Activated T-helper 17 cell treated with anti-CD3 and anti-CD28 coated beads, Interleukin-2, amount 50 U/mL, for 72 hours (primary cell): ENCODE measurements at regions not wholly inside any gene's neighbourhood (a gene's known extent, or its start where the extent isn't known, plus 50 kb on each side); places are given as distances from the start of the nearest gene placed in this dataset.

Source experiments
- ATAC-seq: fragments of 150-1000 bp; cut with Tn5 transposase; replicated peaks from 2 replicates; pipeline ENCODE4 v1.10.0; 2021; ENCODE audit warnings: mild to moderate bottlenecking, moderate library complexity
- H3K27ac Mint-ChIP-seq: one replicate; pipeline ENCODE4 v1.8.0; 2022; ENCODE audit warnings: mixed read lengths
- H3K27me3 Mint-ChIP-seq: one replicate; pipeline ENCODE4 v1.8.0; 2022; ENCODE audit warnings: mixed read lengths
- H3K36me3 Mint-ChIP-seq: one replicate; pipeline ENCODE4 v1.8.0; 2022; ENCODE audit warnings: low read depth, mild to moderate bottlenecking, mixed read lengths
- H3K4me1 Mint-ChIP-seq: one replicate; pipeline ENCODE4 v1.8.0; 2022; ENCODE audit warnings: mixed read lengths
- H3K4me3 Mint-ChIP-seq: one replicate; pipeline ENCODE4 v1.8.0; 2022; ENCODE audit warnings: mild to moderate bottlenecking, mixed read lengths
- H3K9me3 Mint-ChIP-seq: one replicate; pipeline ENCODE4 v1.8.0; 2022; ENCODE audit warnings: mixed read lengths

DNA sequence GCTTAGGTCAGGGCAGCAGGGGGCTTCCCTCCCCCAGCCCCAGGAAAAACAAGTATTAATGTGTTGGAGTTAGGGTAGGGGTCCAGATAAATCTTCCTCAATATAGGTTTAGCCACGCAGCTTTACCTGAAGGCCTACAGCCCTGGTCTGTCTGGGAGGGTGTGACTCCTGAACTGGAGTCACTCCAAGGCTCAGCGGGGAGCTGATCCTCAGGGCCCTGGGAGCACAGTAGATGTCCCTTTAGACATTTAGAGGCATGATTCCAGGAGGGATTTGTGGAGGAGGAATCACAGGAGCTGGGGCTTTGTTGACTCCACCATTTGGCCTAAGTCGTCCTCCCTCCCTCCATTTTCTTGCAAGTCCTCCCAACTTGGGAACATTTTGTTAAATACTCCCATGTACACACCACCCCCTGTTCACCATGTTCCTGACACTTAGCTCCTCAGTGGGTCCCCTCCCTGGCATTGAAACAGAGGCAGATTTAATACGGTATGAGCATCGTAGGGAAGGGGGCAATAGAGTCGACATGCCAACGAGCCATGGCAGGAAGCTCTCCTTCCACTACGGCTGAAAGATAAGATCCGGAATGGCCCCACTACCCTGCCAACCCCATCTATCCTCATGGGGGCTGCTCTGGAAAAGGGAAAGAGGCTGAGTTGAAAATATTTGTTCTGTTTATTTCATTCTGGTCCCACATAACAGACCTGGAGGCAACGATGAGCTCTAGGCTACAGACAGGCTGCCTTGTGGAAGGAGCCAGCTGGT is 69.0 kb upstream of the LARS2 start:
- no peak overlapping the region for H3K4me3 Mint-ChIP-seq
- H3K27me3 Mint-ChIP-seq = peaks cover 5% of the 10 kb centered on the region
- ATAC-seq = no peak
- no peaks in the 10 kb centered on the region for H3K36me3 Mint-ChIP-seq
- no peak overlapping the region for H3K27ac Mint-ChIP-seq
- no peaks in the 10 kb centered on the region for H3K4me1 Mint-ChIP-seq
- H3K9me3 Mint-ChIP-seq = no peaks in the 10 kb centered on the region

DNA sequence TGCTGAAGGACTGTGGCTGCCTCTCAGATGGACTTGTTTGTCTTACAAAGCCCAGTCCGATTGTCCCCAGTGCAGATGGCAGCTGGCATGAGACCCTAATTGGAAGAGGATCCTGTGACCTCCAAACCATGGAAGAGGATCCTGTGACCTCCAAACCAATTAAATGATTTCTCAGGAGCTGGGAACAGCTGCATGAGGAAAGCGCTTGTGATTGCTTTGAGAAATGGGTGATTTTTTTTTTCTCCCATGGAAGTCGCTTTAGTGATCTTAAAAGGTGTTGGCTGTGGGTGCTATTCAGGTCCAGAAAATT is 68.4 kb upstream of the LARS2 start:
- no peak overlapping the region for H3K27ac Mint-ChIP-seq
- H3K27me3 Mint-ChIP-seq = peaks cover 8% of the 10 kb centered on the region
- no peaks in the 10 kb centered on the region for H3K36me3 Mint-ChIP-seq
- H3K4me1 Mint-ChIP-seq = no peaks in the 10 kb centered on the region
- no peak overlapping the region for H3K4me3 Mint-ChIP-seq
- ATAC-seq = no peak
- H3K9me3 Mint-ChIP-seq = no peaks in the 10 kb centered on the region

DNA sequence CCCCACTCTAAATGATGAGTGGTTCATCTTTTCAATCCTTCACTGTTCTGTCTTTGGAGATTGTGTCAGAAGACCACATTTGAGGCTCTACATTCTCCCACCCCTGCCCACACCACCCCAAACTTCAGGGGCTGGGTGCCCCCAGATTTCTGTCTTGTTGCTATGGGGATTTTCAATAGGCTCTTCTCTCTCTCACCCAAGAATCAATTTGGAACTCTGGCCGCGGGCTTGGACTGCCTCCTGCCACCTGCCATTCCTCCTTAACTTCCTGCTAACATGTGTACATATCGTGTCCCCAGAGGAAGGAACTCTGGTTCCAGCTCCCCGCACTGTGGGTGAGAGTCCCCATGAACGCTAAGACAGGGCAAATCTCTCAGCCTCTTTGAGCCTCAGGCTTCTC is 67.4 kb upstream of the LARS2 start:
- Mint-ChIP-seq H3K4me3 (no peak overlapping the region), H3K9me3 (no peaks in the 10 kb centered on the region), H3K27me3 (peaks cover 14% of the 10 kb centered on the region), H3K36me3 (no peaks in the 10 kb centered on the region), H3K27ac (no peak overlapping the region), H3K4me1 (no peaks in the 10 kb centered on the region)
- ATAC-seq = no peak

DNA sequence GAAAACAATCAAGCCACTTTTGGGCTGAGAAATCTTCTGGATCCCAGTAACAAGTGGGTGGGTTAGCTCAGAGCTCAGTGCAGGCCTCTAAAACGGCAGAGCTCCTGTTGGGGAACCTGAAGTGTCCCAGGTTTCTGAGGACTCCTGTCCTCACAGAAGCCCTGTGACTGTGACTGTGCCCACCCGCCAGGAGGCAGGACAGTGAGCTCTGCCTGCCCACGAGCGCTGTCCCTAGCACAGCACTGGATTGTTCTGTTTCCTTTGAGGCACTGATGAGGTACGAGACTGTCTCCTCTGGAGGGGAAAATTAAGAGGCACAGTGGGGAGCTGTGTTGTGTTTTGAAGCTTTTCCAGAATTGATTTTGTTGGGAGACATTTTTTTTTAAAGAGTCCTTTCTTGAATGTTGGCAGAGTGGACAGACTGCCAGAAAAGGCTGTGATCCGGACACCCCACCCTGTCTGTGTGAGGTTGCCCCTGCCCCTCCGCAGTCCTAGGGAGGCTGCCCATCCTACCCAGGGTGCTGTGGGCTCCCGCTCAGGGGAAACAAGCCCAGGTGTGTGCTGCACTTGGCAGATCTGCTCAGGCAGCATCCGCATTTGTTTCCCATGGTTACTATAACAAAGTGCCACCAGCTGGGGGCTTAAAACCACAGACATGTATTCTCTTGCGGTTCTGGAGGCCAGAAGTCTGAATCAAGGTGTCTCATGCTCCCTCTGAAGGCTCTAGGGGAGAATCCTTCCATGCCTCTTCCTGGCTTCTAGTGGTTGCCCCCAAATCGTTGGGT is 66.6 kb upstream of the LARS2 start:
- ATAC-seq = no peak
- H3K27ac Mint-ChIP-seq = no peak overlapping the region
- H3K4me1 Mint-ChIP-seq = no peaks in the 10 kb centered on the region
- H3K4me3 Mint-ChIP-seq = no peak overlapping the region
- no peaks in the 10 kb centered on the region for H3K36me3 Mint-ChIP-seq
- peaks cover 20% of the 10 kb centered on the region for H3K27me3 Mint-ChIP-seq
- no peaks in the 10 kb centered on the region for H3K9me3 Mint-ChIP-seq

DNA sequence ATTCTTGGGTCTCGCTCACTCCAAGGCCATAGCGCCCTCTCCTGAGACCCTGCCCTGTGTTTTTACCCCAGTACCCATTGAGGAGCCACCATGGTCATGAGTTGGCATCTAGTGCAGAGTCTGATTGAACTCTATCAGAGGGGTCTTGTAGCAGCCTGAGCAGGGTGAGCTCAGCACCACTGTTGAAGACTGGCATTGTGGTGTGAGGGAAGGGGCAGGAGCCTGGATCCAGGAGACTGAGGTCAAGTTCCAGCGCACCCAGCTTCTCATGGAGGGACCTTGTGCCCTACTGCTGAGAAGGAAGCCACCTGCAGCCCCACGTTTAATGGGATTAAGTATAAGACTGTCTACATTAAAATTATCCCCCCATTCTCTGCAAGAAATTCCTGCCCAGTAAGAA is 65.8 kb upstream of the LARS2 start:
- ATAC-seq = no peak
- no peaks in the 10 kb centered on the region for H3K4me1 Mint-ChIP-seq

DNA sequence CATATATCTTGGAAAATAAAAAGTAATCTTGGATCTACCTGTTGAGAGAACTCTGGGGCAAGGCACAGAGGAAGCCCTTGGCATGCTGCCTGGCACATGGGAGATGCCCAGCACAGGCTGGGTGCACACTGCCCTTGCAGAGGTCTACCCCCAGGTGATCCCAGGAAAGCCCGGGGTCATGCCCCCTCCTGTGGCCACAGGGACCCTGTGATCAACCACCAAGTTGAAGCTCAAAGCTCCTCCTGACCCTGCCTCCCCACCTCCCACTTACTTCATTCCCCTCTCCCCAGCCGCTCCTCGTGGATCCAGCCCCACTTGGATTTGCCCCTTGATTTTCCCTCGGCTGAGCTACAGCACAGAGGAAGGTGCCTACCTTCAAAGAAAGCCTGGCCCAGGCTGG is 62.7 kb upstream of the LARS2 start:
- Mint-ChIP-seq H3K4me1 (no peaks in the 10 kb centered on the region), H3K27me3 (peaks cover 45% of the 10 kb centered on the region), H3K27ac (no peak overlapping the region), H3K4me3 (no peak overlapping the region), H3K36me3 (no peaks in the 10 kb centered on the region), H3K9me3 (no peaks in the 10 kb centered on the region)
- ATAC-seq = no peak

More for the DNA sequence above, 65.8 kb upstream of the LARS2 start:
- no peak overlapping the region for H3K4me3 Mint-ChIP-seq
- H3K36me3 Mint-ChIP-seq = no peaks in the 10 kb centered on the region
- no peaks in the 10 kb centered on the region for H3K9me3 Mint-ChIP-seq
- no peak overlapping the region for H3K27ac Mint-ChIP-seq
- H3K27me3 Mint-ChIP-seq = peaks cover 26% of the 10 kb centered on the region

DNA sequence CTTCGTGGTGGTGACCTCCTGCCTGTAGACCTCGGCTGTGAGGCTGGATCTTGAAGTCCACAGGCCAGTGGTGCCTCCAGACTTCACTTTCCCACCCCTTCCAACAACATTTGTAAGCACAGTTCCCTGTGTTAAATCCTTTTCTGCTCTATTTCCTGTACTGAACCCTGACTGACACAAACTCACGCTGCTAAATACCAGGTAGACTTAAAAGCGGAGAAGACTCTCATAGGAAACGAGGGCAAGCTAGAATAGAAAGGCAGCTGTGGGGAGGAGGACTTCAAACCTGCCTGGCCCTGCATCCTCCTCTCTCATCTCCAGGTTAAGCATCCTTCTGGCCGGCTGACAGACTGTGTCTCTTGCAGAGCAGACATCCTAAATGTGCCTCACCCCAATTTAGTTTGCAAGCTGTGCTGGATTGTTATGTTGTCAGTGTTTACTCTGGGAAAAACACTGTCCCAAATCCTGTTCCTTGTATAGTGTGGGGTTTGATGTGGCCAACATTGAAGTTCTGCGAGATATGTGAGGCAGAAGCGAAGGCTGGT is 58.5 kb upstream of the LARS2 start:
- Mint-ChIP-seq H3K9me3 (no peaks in the 10 kb centered on the region), H3K36me3 (no peaks in the 10 kb centered on the region), H3K27me3 (peaks cover 53% of the 10 kb centered on the region), H3K4me3 (no peak overlapping the region), H3K4me1 (no peaks in the 10 kb centered on the region), H3K27ac (no peak overlapping the region)
- no peak for ATAC-seq

DNA sequence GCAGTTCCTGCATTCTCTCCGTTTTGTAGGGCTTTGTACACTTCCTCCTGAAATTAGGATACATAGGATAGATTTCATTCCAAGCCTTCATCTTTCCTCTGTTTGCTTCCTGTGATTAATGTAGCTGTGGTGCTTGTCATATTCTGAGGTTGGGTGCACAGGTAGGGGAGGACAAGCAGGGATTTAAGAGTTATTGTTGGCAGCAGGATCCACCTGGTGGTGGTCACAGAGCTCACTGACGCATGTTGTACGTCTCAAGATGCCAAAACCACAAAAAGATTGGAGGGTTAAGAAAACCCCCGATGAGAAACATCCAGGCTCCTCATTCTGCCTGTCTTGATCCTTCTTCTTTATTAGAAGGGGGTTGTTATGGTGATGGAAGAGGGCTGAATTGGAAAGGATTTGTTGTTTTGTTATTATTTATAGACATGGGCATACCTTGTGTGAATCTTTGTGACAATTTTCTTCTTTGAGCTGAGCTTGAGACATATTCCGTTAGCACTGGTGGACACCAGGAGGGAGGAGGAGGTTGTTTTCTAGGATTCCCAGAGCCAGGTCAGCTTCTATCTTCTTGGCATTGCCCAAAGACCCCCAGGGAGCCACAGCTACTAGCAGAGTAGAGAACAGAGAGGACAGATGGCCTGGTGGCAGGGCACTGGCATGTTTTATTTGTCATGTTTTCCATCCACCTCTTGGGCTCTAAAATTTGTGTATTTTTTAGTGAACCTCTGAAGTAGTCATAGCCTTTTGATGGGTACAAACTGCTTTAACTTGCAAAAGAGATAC is 57.7 kb upstream of the LARS2 start:
- no peaks in the 10 kb centered on the region for H3K4me1 Mint-ChIP-seq
- no peak overlapping the region for H3K4me3 Mint-ChIP-seq
- no peaks in the 10 kb centered on the region for H3K36me3 Mint-ChIP-seq
- H3K27me3 Mint-ChIP-seq = peaks cover 55% of the 10 kb centered on the region
- no peak overlapping the region for H3K27ac Mint-ChIP-seq
- ATAC-seq = no peak
- no peaks in the 10 kb centered on the region for H3K9me3 Mint-ChIP-seq

DNA sequence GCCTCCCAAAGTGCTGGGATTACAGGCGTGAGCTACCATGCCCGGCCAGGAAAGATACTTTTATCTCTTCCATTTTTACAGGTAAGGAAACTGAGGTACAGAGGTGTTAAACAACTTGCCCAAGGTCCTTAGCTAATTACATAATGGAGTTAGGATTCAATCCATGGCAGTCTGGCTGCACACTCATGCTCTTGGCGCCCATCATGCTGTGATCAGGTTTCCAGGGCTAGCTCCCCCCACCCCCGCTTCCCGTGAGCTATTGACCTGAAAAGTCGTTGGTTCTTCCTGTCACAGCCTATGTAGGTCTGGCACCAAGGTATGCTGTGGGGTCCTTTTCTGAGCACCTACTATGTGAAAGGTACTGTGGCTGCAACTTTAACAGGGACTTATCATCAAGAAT is 55.9 kb upstream of the LARS2 start:
- H3K27me3 Mint-ChIP-seq = peaks cover 49% of the 10 kb centered on the region
- no peak for ATAC-seq
- no peak overlapping the region for H3K4me3 Mint-ChIP-seq
- H3K27ac Mint-ChIP-seq = no peak overlapping the region
- no peaks in the 10 kb centered on the region for H3K9me3 Mint-ChIP-seq
- H3K4me1 Mint-ChIP-seq = no peaks in the 10 kb centered on the region
- H3K36me3 Mint-ChIP-seq = no peaks in the 10 kb centered on the region

DNA sequence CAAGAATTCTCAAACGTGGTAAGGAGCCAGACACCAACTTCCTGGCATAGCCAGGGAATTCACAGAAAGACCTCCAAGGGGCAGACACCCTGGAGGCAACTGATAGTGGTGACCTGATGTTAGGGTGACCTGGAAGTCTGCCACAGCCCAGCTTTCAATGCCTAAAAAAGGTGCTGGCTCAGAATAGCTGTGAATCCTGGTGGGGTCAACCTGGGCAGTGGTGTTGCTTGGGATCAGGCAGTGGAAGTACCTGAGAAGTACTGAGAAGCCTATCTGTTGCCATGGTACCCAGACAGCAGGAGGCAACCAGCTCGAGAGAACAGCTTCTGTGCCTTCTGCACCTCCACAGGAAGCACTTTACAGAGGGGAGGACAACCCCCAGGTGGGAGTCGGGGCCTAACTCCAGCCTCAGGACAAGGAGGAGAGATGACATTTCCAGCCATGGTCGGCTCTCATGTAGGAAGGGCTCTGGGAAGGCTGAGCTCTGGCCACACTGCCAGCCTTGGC is 55.4 kb upstream of the LARS2 start:
- no peak for ATAC-seq
- Mint-ChIP-seq H3K36me3 (no peaks in the 10 kb centered on the region), H3K4me1 (no peaks in the 10 kb centered on the region), H3K9me3 (no peaks in the 10 kb centered on the region), H3K4me3 (no peak overlapping the region), H3K27me3 (peaks cover 47% of the 10 kb centered on the region), H3K27ac (no peak overlapping the region)

DNA sequence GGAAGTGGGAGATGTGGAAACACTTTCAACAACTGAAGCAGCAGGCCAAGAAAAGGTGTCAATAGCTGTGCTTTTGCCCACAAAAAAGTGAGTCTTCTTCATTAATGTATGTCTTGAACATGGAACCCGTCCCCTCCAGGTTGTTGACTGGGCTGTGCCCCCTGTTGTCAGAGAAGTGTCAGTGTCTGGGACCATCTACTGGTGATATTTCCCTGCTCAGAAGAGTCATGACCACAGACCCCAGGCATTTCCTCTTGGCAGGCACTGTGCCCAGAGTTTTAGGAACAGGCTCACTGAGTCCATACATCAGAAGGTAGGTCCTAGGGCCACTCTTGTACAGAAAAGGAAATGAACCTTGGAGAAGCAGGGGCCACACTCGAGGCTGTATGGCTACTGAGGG is 54.8 kb upstream of the LARS2 start:
- Mint-ChIP-seq H3K4me1 (no peaks in the 10 kb centered on the region), H3K27ac (no peak overlapping the region), H3K9me3 (no peaks in the 10 kb centered on the region), H3K4me3 (no peak overlapping the region), H3K27me3 (peaks cover 47% of the 10 kb centered on the region), H3K36me3 (no peaks in the 10 kb centered on the region)
- no peak for ATAC-seq

DNA sequence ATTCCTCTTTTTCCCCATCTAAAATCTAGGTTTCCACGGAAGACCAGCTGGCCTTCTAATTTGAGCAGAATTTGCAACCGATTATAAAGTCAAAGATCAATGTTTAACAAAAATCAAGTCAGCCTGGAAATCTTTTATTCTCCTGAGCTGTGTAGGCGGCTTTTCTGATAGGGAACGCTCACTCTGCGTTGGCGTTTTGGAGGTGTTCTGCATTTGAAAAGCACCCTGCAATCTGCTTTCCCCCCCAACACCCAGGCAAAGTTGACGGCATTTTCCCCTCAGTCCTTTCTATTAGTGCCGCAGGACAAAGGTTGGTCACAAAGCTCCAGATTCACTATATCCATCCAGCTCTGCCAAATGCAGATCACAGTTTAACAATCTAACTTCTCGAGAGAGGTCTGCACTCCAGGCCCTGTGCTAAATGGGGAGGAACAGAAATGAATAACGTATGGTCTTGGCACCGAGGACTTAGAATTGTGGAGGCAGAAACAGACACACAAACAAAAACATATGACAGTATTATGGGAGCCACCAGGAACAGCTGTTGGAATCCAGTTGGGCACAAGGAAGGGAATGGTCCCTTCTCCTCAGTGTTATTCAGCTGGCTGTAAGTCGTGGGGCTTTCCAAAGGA is 50.4 kb upstream of the LARS2 start:
- H3K9me3 Mint-ChIP-seq = no peaks in the 10 kb centered on the region
- no peaks in the 10 kb centered on the region for H3K36me3 Mint-ChIP-seq
- no peak overlapping the region for H3K4me3 Mint-ChIP-seq
- no peaks in the 10 kb centered on the region for H3K4me1 Mint-ChIP-seq
- no peak for ATAC-seq
- H3K27ac Mint-ChIP-seq = no peak overlapping the region
- peaks cover 35% of the 10 kb centered on the region for H3K27me3 Mint-ChIP-seq
